C4-2B (cell line): ENCODE measurements at regions not wholly inside any gene's neighbourhood (a gene's known extent, or its start where the extent isn't known, plus 50 kb on each side); places are given as distances from the start of the nearest gene placed in this dataset.

Source experiments
- ZFX ChIP-seq: fragments of 450-650 bp; IDR thresholded peaks from 2 replicates; pipeline ENCODE4 v1.6.1; 2017
- TF ChIP-seq, protein P1 (sequence below): fragments of 450-650 bp; conservative IDR thresholded peaks from 2 replicates; pipeline ENCODE4 v1.5.1; 2017; ENCODE audit warnings: mild to moderate bottlenecking

DNA sequence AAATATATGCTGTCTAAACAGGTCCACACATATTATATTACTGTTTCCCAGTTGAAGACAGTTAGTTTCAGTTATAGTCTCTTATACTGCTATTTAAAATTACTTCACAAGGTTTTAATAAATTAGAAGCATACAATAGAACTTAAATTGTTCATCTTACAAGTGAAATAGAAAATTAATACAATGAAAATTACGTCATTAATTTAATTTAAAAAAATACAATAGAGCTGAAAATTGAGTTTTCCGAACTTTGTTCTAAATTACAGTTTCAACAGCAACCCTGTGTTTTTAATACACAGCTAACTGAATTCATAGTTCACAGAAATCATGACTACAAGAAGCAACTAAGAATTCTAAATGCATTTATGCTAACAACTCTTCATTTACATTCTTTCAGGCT is 525.7 kb upstream of the FOXG1 start:
- TF ChIP-seq, protein P1, sequence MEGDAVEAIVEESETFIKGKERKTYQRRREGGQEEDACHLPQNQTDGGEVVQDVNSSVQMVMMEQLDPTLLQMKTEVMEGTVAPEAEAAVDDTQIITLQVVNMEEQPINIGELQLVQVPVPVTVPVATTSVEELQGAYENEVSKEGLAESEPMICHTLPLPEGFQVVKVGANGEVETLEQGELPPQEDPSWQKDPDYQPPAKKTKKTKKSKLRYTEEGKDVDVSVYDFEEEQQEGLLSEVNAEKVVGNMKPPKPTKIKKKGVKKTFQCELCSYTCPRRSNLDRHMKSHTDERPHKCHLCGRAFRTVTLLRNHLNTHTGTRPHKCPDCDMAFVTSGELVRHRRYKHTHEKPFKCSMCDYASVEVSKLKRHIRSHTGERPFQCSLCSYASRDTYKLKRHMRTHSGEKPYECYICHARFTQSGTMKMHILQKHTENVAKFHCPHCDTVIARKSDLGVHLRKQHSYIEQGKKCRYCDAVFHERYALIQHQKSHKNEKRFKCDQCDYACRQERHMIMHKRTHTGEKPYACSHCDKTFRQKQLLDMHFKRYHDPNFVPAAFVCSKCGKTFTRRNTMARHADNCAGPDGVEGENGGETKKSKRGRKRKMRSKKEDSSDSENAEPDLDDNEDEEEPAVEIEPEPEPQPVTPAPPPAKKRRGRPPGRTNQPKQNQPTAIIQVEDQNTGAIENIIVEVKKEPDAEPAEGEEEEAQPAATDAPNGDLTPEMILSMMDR, result no peak
- no peak for TF ChIP-seq ZFX
